GM18858 (cell line): ENCODE measurements at regions not wholly inside any gene's neighbourhood (a gene's known extent, or its start where the extent isn't known, plus 50 kb on each side); places are given as distances from the start of the nearest gene placed in this dataset.

Source experiments
- ATAC-seq: cut with Tn5 transposase; IDR thresholded peaks from one replicate; pipeline ENCODE4 v1.9.1; 2021; ENCODE audit not compliant: unreplicated experiment

- no peak for ATAC-seq
Measured at GRCh38 chr1:83773059-83773458, 225.9 kb downstream of the TTLL7 start.

GRCh38 chr1:83770319-83770661, 228.6 kb downstream of the TTLL7 start:
- ATAC-seq, result no peak

- ATAC-seq, result no peak
Measured at GRCh38 chr1:83769594-83770318, 229.2 kb downstream of the TTLL7 start.

- ATAC-seq, result no peak
Measured at GRCh38 chr1:83769072-83769471, 229.9 kb downstream of the TTLL7 start.

GRCh38 chr1:83766241-83766691, 232.7 kb downstream of the TTLL7 start:
- no peak for ATAC-seq

- ATAC-seq, result no peak
Measured at GRCh38 chr1:83765125-83765524, 233.8 kb downstream of the TTLL7 start.

- no peak for ATAC-seq
Measured at GRCh38 chr1:83764209-83764608, 234.7 kb downstream of the TTLL7 start.

GRCh38 chr1:83763361-83764095, 235.4 kb downstream of the TTLL7 start:
- ATAC-seq, result no peak

- ATAC-seq, result no peak
Measured at GRCh38 chr1:83762416-83762815, 236.5 kb downstream of the TTLL7 start.

- ATAC-seq, result no peak
Measured at GRCh38 chr1:83762039-83762365, 236.9 kb downstream of the TTLL7 start.

GRCh38 chr1:83761167-83762038, 237.5 kb downstream of the TTLL7 start:
- peak; percentile 100 for ATAC-seq

- ATAC-seq, result peak; percentile 14
Measured at GRCh38 chr1:83760226-83761021, 238.5 kb downstream of the TTLL7 start.

GRCh38 chr1:83756984-83757717, 241.8 kb downstream of the TTLL7 start:
- ATAC-seq, result no peak

GRCh38 chr1:83751602-83752001, 247.3 kb downstream of the TTLL7 start:
- ATAC-seq, result no peak

GRCh38 chr1:83750201-83750600, 248.7 kb downstream of the TTLL7 start:
- ATAC-seq, result no peak

GRCh38 chr1:83747853-83748482, 251.0 kb downstream of the TTLL7 start:
- no peak for ATAC-seq

- ATAC-seq, result peak; percentile 96
Measured at GRCh38 chr1:83746234-83746633, 252.7 kb downstream of the TTLL7 start.

- no peak for ATAC-seq
Measured at GRCh38 chr1:83742446-83742845, 256.5 kb downstream of the TTLL7 start.

- no peak for ATAC-seq
Measured at GRCh38 chr1:83741770-83742169, 257.2 kb downstream of the TTLL7 start.

GRCh38 chr1:83741348-83741747, 257.6 kb downstream of the TTLL7 start:
- ATAC-seq, result no peak
